ENCODE measurements at regions not wholly inside any gene's neighbourhood (a gene's known extent, or its start where the extent isn't known, plus 50 kb on each side); places are given as distances from the start of the nearest gene placed in this dataset.
"Not testable (repeated sequence)": the region's sequence is repeated elsewhere in the genome, so short reads cannot be mapped to it uniquely, and the experiment has no call there.

- H3K9ac ChIP-seq; H3K4me3 ChIP-seq; DNase-seq; H3K4me2 ChIP-seq (ENCODE audit: unreplicated experiment); H4K20me1 ChIP-seq (ENCODE audit: insufficient read depth); H3K27ac ChIP-seq; H3K4me1 ChIP-seq (ENCODE audit: insufficient read depth); H3K36me3 ChIP-seq (ENCODE audit: low read depth); H3K9me3 ChIP-seq (ENCODE audit: low read depth); H3F3A ChIP-seq (ENCODE audit: insufficient read depth); H3K9me2 ChIP-seq (ENCODE audit: insufficient read depth); H3K27me3 ChIP-seq (replicated peaks; ENCODE audit: insufficient read depth); H2AFZ ChIP-seq; in situ Hi-C loops (cut with MboI); H3K79me2 ChIP-seq (ENCODE audit: insufficient read depth): not testable (repeated sequence)
- WGBS, 2 experiments (ENCODE audit: low coverage in 1 of 2, low lambda C conversion rate in 2 of 2, missing lambda C conversion rate in 2 of 2), result 62% methylated on average over 5 of the region's 12 CpGs; no CpG with 5 or more reads in 1 of the 2 experiments
Observed at GRCh38 chr21:8231252-8231651, 2290.1 kb upstream of the TPTE start.

DNA sequence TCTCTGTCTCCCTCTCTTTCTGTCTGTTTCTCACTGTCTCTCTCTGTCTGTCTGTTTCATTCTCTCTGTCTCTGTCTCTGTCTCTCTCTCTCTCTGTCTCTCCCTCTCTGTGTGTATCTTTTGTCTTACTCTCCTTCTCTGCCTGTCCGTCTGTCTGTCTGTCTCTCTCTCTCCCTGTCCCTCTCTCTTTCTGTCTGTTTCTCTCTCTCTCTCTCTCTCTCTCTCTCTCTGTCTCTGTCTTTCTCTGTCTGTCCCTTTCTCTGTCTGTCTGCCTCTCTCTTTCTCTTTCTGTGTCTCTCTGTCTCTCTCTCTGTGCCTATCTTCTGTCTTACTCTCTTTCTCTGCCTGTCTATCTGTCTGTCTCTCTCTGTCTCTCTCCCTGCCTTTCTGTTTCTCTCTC, 2288.4 kb upstream of the TPTE start:
- H3K27ac ChIP-seq; H4K20me1 ChIP-seq (ENCODE audit: insufficient read depth); H3K4me3 ChIP-seq; H3K9me2 ChIP-seq (ENCODE audit: insufficient read depth); H3K9me3 ChIP-seq (ENCODE audit: low read depth); H3K27me3 ChIP-seq (replicated peaks; ENCODE audit: insufficient read depth); H3K4me2 ChIP-seq (ENCODE audit: unreplicated experiment); H3F3A ChIP-seq (ENCODE audit: insufficient read depth); H3K4me1 ChIP-seq (ENCODE audit: insufficient read depth); H3K79me2 ChIP-seq (ENCODE audit: insufficient read depth); H3K36me3 ChIP-seq (ENCODE audit: low read depth); H2AFZ ChIP-seq; in situ Hi-C loops (cut with MboI); DNase-seq; H3K9ac ChIP-seq: not testable (repeated sequence)
- WGBS, 2 experiments (ENCODE audit: low coverage in 1 of 2, low lambda C conversion rate in 2 of 2, missing lambda C conversion rate in 2 of 2), result 20 to 38% methylated on average over 1 of the region's 1 CpG

- H2AFZ ChIP-seq; H3K9ac ChIP-seq; H3K36me3 ChIP-seq (ENCODE audit: low read depth); H4K20me1 ChIP-seq (ENCODE audit: insufficient read depth); H3K4me2 ChIP-seq (ENCODE audit: unreplicated experiment); in situ Hi-C loops (cut with MboI); H3K27ac ChIP-seq; H3K4me3 ChIP-seq; H3K27me3 ChIP-seq (replicated peaks; ENCODE audit: insufficient read depth); DNase-seq; H3K9me3 ChIP-seq (ENCODE audit: low read depth); H3F3A ChIP-seq (ENCODE audit: insufficient read depth); H3K9me2 ChIP-seq (ENCODE audit: insufficient read depth); H3K4me1 ChIP-seq (ENCODE audit: insufficient read depth); H3K79me2 ChIP-seq (ENCODE audit: insufficient read depth): not testable (repeated sequence)
- 39 to 67% methylated on average over 1 of the region's 1 CpG for WGBS, 2 experiments (ENCODE audit: low coverage in 1 of 2, low lambda C conversion rate in 2 of 2, missing lambda C conversion rate in 2 of 2)
Observed at GRCh38 chr21:8234059-8234458, 2287.3 kb upstream of the TPTE start.

GRCh38 chr21:8244723-8245641, 2276.4 kb upstream of the TPTE start:
- H3K4me2 ChIP-seq (ENCODE audit: unreplicated experiment); H3K27ac ChIP-seq; H3K36me3 ChIP-seq (ENCODE audit: low read depth); H3F3A ChIP-seq (ENCODE audit: insufficient read depth); DNase-seq; H3K27me3 ChIP-seq (replicated peaks; ENCODE audit: insufficient read depth); H4K20me1 ChIP-seq (ENCODE audit: insufficient read depth); H2AFZ ChIP-seq; in situ Hi-C loops (cut with MboI); H3K9ac ChIP-seq; H3K9me2 ChIP-seq (ENCODE audit: insufficient read depth); H3K79me2 ChIP-seq (ENCODE audit: insufficient read depth); H3K9me3 ChIP-seq (ENCODE audit: low read depth); H3K4me3 ChIP-seq; H3K4me1 ChIP-seq (ENCODE audit: insufficient read depth): not testable (repeated sequence)
- no CpG with 5 or more reads among the region's 49 CpGs for WGBS, 2 experiments (ENCODE audit: low coverage in 1 of 2, low lambda C conversion rate in 2 of 2, missing lambda C conversion rate in 2 of 2)

DNA sequence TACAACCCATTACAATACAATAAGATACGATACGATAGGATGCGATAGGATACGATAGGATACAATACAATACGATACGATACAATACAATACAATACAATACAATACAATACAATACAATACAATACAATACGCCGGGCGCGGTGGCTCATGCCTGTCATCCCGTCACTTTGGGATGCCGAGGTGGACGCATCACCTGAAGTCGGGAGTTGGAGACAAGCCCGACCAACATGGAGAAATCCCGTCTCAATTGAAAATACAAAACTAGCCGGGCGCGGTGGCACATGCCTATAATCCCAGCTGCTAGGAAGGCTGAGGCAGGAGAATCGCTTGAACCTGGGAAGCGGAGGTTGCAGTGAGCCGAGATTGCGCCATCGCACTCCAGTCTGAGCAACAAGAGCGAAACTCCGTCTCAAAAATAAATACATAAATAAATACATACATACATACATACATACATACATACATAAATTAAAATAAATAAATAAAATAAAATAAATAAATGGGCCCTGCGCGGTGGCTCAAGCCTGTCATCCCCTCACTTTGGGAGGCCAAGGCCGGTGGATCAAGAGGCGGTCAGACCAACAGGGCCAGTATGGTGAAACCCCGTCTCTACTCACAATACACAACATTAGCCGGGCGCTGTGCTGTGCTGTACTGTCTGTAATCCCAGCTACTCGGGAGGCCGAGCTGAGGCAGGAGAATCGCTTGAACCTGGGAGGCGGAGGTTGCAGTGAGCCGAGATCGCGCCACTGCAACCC, 2275.6 kb upstream of the TPTE start:
- in situ Hi-C loops (cut with MboI); H2AFZ ChIP-seq; H3K79me2 ChIP-seq (ENCODE audit: insufficient read depth); H3K27ac ChIP-seq; H3F3A ChIP-seq (ENCODE audit: insufficient read depth); H3K27me3 ChIP-seq (replicated peaks; ENCODE audit: insufficient read depth); DNase-seq; H4K20me1 ChIP-seq (ENCODE audit: insufficient read depth); H3K36me3 ChIP-seq (ENCODE audit: low read depth); H3K4me3 ChIP-seq; H3K9me3 ChIP-seq (ENCODE audit: low read depth); H3K9me2 ChIP-seq (ENCODE audit: insufficient read depth); H3K4me2 ChIP-seq (ENCODE audit: unreplicated experiment); H3K4me1 ChIP-seq (ENCODE audit: insufficient read depth); H3K9ac ChIP-seq: not testable (repeated sequence)
- no CpG with 5 or more reads among the region's 40 CpGs for WGBS, 2 experiments (ENCODE audit: low coverage in 1 of 2, low lambda C conversion rate in 2 of 2, missing lambda C conversion rate in 2 of 2)

GRCh38 chr21:8251701-8252100, 2269.7 kb upstream of the TPTE start:
- H4K20me1 ChIP-seq (ENCODE audit: insufficient read depth); H3K27me3 ChIP-seq (replicated peaks; ENCODE audit: insufficient read depth); H3F3A ChIP-seq (ENCODE audit: insufficient read depth); H3K36me3 ChIP-seq (ENCODE audit: low read depth); H3K9me3 ChIP-seq (ENCODE audit: low read depth); H3K79me2 ChIP-seq (ENCODE audit: insufficient read depth); DNase-seq; H3K27ac ChIP-seq; H3K4me1 ChIP-seq (ENCODE audit: insufficient read depth); H3K4me2 ChIP-seq (ENCODE audit: unreplicated experiment); H3K9me2 ChIP-seq (ENCODE audit: insufficient read depth); H3K4me3 ChIP-seq; H2AFZ ChIP-seq; H3K9ac ChIP-seq; in situ Hi-C loops (cut with MboI): not testable (repeated sequence)
- 0% methylated on average over 2 of the region's 64 CpGs; no CpG with 5 or more reads in 1 of the 2 experiments for WGBS, 2 experiments (ENCODE audit: low coverage in 1 of 2, low lambda C conversion rate in 2 of 2, missing lambda C conversion rate in 2 of 2)

- H4K20me1 ChIP-seq (ENCODE audit: insufficient read depth); H3K27ac ChIP-seq; H3K4me2 ChIP-seq (ENCODE audit: unreplicated experiment); H3K9me2 ChIP-seq (ENCODE audit: insufficient read depth); H3K4me1 ChIP-seq (ENCODE audit: insufficient read depth); in situ Hi-C loops (cut with MboI); H3K9me3 ChIP-seq (ENCODE audit: low read depth); H2AFZ ChIP-seq; H3K79me2 ChIP-seq (ENCODE audit: insufficient read depth); DNase-seq; H3F3A ChIP-seq (ENCODE audit: insufficient read depth); H3K9ac ChIP-seq; H3K27me3 ChIP-seq (replicated peaks; ENCODE audit: insufficient read depth); H3K4me3 ChIP-seq; H3K36me3 ChIP-seq (ENCODE audit: low read depth): not testable (repeated sequence)
- no CpG with 5 or more reads among the region's 30 CpGs for WGBS, 2 experiments (ENCODE audit: low coverage in 1 of 2, low lambda C conversion rate in 2 of 2, missing lambda C conversion rate in 2 of 2)
Observed at GRCh38 chr21:8255094-8255493, 2266.3 kb upstream of the TPTE start.
